ENCODE measurements at regions not wholly inside any gene's neighbourhood (a gene's known extent, or its start where the extent isn't known, plus 50 kb on each side); places are given as distances from the start of the nearest gene placed in this dataset.
"Not testable (repeated sequence)": the region's sequence is repeated elsewhere in the genome, so short reads cannot be mapped to it uniquely, and the experiment has no call there.

DNA sequence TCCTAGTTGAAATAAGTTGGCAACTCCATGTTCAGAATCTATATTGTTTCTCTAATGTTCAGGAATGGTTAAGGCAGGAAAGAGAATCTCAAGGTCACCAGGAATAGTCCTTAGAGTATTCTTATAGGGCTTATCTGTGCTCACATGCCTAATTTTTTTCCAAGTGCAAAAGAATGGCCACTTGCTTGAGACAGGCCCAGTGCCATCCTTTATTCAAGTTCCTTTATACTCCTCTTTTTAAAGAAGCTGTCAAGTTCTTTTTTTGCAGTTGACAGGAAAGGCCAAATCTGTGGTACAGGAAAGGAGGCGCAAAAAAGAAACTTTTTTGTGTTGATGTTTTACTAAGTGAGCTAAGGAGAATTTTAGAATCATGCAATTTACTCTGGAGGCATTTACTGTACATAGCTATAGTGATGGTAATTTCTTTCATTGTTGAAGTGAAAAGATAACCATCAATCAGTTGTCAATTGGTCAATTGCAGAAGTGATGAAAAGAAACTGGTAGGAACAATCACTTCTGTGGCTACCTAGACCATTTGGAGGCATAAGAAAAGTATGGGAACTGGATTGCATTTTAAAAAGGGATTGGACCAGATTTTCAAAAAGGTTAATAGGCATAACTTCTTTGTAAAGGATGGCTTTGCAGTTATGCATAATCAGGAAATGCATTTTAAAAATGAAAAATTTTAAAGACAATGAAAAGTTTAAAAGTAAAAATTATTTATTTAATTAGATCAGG, 102.5 kb upstream of the SOX2 start:
- no peak overlapping the region for H3K4me3 ChIP-seq (ENCODE audit: low read depth, low read length)
- H3K27me3 ChIP-seq (ENCODE audit: control insufficient read depth, insufficient read depth, low read length), result no peaks in the 10 kb centered on the region
- H3K27me3 Mint-ChIP-seq, result no peaks in the 10 kb centered on the region
- H3K36me3 Mint-ChIP-seq, result no peaks in the 10 kb centered on the region
- H3K9me3 ChIP-seq (ENCODE audit: control insufficient read depth in 2 of 2, low read length in 2 of 2), result no peaks in the 10 kb centered on the region
- no peak overlapping the region for H3K4me3 Mint-ChIP-seq
- no peak overlapping the region for H3K27ac Mint-ChIP-seq
- no peaks in the 10 kb centered on the region for H3K4me1 ChIP-seq (ENCODE audit: control insufficient read depth, insufficient read depth, low read length, poor library complexity, severe bottlenecking)
- ATAC-seq (ENCODE audit: low read depth in 2 of 2), result no peak
- no peaks in the 10 kb centered on the region for H3K36me3 ChIP-seq (ENCODE audit: control insufficient read depth, insufficient read depth, low read length)
- no peaks in the 10 kb centered on the region for H3K4me1 Mint-ChIP-seq
- no peak overlapping the region for H3K27ac ChIP-seq (ENCODE audit: insufficient read depth, low read length, poor library complexity, severe bottlenecking)
- DNase-seq, result no peak
- peaks cover 0 to 5% (median 0%) of the 10 kb centered on the region in 7 donors for H3K9me3 Mint-ChIP-seq

DNA sequence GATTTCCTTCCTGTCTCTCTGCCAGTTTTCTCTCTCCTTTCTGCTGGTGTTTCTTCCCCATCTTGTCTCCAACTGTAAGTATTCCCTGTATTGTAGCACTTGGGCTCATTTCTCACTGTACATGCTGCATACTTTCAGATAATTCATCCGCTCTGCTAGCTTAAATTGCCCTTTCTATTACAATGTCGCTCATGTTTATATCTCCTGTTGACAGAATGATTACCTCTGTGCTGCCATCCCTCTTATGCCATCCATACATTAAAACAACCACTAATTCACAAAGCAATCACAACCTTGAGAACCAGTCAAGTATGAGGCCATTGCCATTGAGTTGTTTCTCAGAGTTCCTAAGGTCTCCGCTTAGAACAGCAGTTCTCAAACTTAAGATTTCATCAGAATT, 107.5 kb upstream of the SOX2 start:
- H3K4me1 ChIP-seq (ENCODE audit: control insufficient read depth, insufficient read depth, low read length, poor library complexity, severe bottlenecking), result no peaks in the 10 kb centered on the region
- H3K27ac ChIP-seq (ENCODE audit: insufficient read depth, low read length, poor library complexity, severe bottlenecking), result no peak overlapping the region
- peaks cover 0 to 2% of the 10 kb centered on the region in 2 experiments for H3K9me3 ChIP-seq (ENCODE audit: control insufficient read depth in 2 of 2, low read length in 2 of 2)
- H3K36me3 Mint-ChIP-seq, result no peaks in the 10 kb centered on the region
- no peak overlapping the region for H3K4me3 Mint-ChIP-seq
- H3K27me3 ChIP-seq (ENCODE audit: control insufficient read depth, insufficient read depth, low read length), result no peaks in the 10 kb centered on the region
- no peaks in the 10 kb centered on the region for H3K36me3 ChIP-seq (ENCODE audit: control insufficient read depth, insufficient read depth, low read length)
- no peak overlapping the region for H3K27ac Mint-ChIP-seq
- no peak overlapping the region for H3K4me3 ChIP-seq (ENCODE audit: low read depth, low read length)
- ATAC-seq (ENCODE audit: low read depth in 2 of 2), result no peak
- peaks cover 0 to 12% (median 1%) of the 10 kb centered on the region in 7 donors for H3K9me3 Mint-ChIP-seq
- DNase-seq, result no peak
- no peaks in the 10 kb centered on the region for H3K4me1 Mint-ChIP-seq
- H3K27me3 Mint-ChIP-seq, result no peaks in the 10 kb centered on the region

DNA sequence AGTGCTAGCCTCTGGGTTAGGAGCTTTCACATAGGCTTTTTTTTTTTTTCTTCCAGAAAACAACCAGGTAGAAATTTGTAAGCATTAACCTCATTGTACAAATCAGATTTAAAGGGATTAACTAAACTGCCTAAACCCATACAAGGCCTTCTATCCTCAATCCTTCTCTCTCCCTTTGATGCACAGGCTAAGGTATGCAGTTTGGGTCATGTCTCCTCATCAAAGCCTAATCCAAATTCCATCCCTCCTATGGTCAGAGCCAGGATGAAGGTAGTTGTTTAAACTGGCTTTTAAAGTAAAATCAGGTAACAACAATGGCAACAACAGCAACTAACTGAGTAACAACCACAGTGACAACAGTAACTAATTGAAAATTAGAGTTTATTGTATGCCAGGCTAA, 115.6 kb upstream of the SOX2 start:
- Histone ChIP-seq H3K27ac (ENCODE audit: insufficient read depth, low read length, poor library complexity, severe bottlenecking) (no peak overlapping the region), H3K4me3 (ENCODE audit: low read depth, low read length) (no peak overlapping the region), H3K9me3 (ENCODE audit: control insufficient read depth in 2 of 2, low read length in 2 of 2) (peaks cover 0 to 2% of the 10 kb centered on the region in 2 experiments), H3K27me3 (ENCODE audit: control insufficient read depth, insufficient read depth, low read length) (no peaks in the 10 kb centered on the region), H3K36me3 (ENCODE audit: control insufficient read depth, insufficient read depth, low read length) (no peaks in the 10 kb centered on the region), H3K4me1 (ENCODE audit: control insufficient read depth, insufficient read depth, low read length, poor library complexity, severe bottlenecking) (no peaks in the 10 kb centered on the region)
- DNase-seq, result no peak
- H3K36me3 Mint-ChIP-seq, result no peaks in the 10 kb centered on the region
- no peak overlapping the region for H3K27ac Mint-ChIP-seq
- no peaks in the 10 kb centered on the region for H3K4me1 Mint-ChIP-seq
- H3K4me3 Mint-ChIP-seq, result no peak overlapping the region
- H3K27me3 Mint-ChIP-seq, result no peaks in the 10 kb centered on the region
- H3K9me3 Mint-ChIP-seq, result peaks cover 0 to 35% (median 9%) of the 10 kb centered on the region in 7 donors
- no peak for ATAC-seq (ENCODE audit: low read depth in 2 of 2)

DNA sequence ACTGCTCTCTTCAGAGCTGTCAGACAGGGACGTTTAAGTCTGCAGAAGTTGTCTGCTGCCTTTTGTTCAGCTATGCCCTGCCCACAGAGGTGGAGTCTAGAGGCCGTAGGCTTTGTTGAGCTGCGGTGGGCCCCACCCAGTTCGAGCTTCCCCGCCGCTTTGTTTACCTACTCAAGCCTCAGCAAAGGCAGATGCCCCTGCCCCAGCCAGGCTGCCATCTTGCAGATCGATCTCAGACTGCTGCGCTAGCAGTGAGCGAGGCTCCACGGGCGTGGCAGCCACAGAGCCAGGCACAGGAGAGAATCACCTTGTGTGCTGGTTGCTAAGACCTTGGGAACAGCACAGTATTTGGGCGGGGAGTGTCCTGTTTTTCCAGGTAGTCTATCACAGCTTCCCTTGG, 120.8 kb upstream of the SOX2 start:
- H3K27me3 Mint-ChIP-seq; H3K36me3 ChIP-seq (ENCODE audit: control insufficient read depth, insufficient read depth, low read length); DNase-seq; H3K4me3 Mint-ChIP-seq; ATAC-seq (ENCODE audit: low read depth in 2 of 2); H3K4me1 Mint-ChIP-seq; H3K4me3 ChIP-seq (ENCODE audit: low read depth, low read length); H3K4me1 ChIP-seq (ENCODE audit: control insufficient read depth, insufficient read depth, low read length, poor library complexity, severe bottlenecking); H3K27me3 ChIP-seq (ENCODE audit: control insufficient read depth, insufficient read depth, low read length); H3K9me3 ChIP-seq (ENCODE audit: control insufficient read depth in 2 of 2, low read length in 2 of 2); H3K36me3 Mint-ChIP-seq; H3K27ac Mint-ChIP-seq; H3K27ac ChIP-seq (ENCODE audit: insufficient read depth, low read length, poor library complexity, severe bottlenecking): not testable (repeated sequence)
- H3K9me3 Mint-ChIP-seq, result peaks cover 0 to 37% (median 8%) of the 10 kb centered on the region in 7 donors

DNA sequence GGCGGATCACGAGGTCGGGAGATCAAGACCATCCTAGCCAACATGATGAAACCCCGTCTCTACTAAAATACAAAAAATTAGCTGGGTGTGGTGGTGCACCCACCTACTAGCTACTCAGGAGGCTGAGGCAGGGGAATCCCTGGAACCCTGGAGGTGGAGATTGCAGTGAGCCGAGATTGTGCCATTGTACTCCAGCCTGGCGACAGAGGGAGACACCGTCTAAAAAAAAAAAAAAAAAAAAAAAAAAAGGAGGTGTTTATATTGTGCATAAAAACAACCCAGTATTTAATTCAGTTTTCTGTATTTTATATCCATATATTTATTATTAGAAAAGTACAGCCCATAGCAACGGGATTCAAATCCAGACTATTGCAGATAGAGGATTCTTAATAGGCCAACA, 129.1 kb upstream of the SOX2 start:
- ATAC-seq (ENCODE audit: low read depth in 2 of 2) (no peak), DNase-seq (no peak)
- no peak overlapping the region for H3K4me3 ChIP-seq (ENCODE audit: low read depth, low read length)
- no peak overlapping the region for H3K4me3 Mint-ChIP-seq
- H3K9me3 Mint-ChIP-seq, result peaks cover 0 to 24% (median 7%) of the 10 kb centered on the region in 7 donors
- H3K27me3 Mint-ChIP-seq, result no peaks in the 10 kb centered on the region
- no peaks in the 10 kb centered on the region for H3K27me3 ChIP-seq (ENCODE audit: control insufficient read depth, insufficient read depth, low read length)
- H3K4me1 Mint-ChIP-seq, result no peaks in the 10 kb centered on the region
- H3K27ac Mint-ChIP-seq, result no peak overlapping the region
- H3K36me3 ChIP-seq (ENCODE audit: control insufficient read depth, insufficient read depth, low read length), result no peaks in the 10 kb centered on the region
- no peaks in the 10 kb centered on the region for H3K4me1 ChIP-seq (ENCODE audit: control insufficient read depth, insufficient read depth, low read length, poor library complexity, severe bottlenecking)
- H3K9me3 ChIP-seq (ENCODE audit: control insufficient read depth in 2 of 2, low read length in 2 of 2), result no peaks in the 10 kb centered on the region
- H3K36me3 Mint-ChIP-seq, result no peaks in the 10 kb centered on the region
- H3K27ac ChIP-seq (ENCODE audit: insufficient read depth, low read length, poor library complexity, severe bottlenecking), result no peak overlapping the region

DNA sequence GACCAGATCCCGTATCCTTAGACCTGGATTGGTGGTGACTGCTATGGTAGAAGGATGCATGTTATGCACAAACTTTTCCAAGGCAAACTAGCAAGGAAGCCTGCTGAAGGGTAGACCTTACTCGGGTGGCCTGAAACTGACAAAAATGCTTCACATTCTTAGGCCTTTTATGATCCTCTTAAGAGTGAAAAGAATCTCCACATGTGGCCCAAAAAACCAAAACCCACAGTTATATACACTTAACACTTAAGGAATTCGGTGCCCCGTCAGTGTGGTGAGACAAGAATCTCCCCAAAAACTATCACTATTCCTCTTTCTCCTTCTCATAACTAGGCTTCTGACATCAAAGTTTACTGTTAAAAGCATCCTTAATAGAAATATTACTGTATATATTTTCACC, 130.1 kb upstream of the SOX2 start:
- Mint-ChIP-seq H3K4me1 (no peaks in the 10 kb centered on the region), H3K36me3 (no peaks in the 10 kb centered on the region), H3K4me3 (no peak overlapping the region), H3K27ac (no peak overlapping the region), H3K9me3 (peaks cover 0 to 19% (median 5%) of the 10 kb centered on the region in 7 donors), H3K27me3 (no peaks in the 10 kb centered on the region)
- Histone ChIP-seq H3K4me1 (ENCODE audit: control insufficient read depth, insufficient read depth, low read length, poor library complexity, severe bottlenecking) (no peaks in the 10 kb centered on the region), H3K4me3 (ENCODE audit: low read depth, low read length) (no peak overlapping the region), H3K27ac (ENCODE audit: insufficient read depth, low read length, poor library complexity, severe bottlenecking) (no peak overlapping the region), H3K27me3 (ENCODE audit: control insufficient read depth, insufficient read depth, low read length) (no peaks in the 10 kb centered on the region), H3K36me3 (ENCODE audit: control insufficient read depth, insufficient read depth, low read length) (no peaks in the 10 kb centered on the region), H3K9me3 (ENCODE audit: control insufficient read depth in 2 of 2, low read length in 2 of 2) (no peaks in the 10 kb centered on the region)
- no peak for DNase-seq
- no peak for ATAC-seq (ENCODE audit: low read depth in 2 of 2)

DNA sequence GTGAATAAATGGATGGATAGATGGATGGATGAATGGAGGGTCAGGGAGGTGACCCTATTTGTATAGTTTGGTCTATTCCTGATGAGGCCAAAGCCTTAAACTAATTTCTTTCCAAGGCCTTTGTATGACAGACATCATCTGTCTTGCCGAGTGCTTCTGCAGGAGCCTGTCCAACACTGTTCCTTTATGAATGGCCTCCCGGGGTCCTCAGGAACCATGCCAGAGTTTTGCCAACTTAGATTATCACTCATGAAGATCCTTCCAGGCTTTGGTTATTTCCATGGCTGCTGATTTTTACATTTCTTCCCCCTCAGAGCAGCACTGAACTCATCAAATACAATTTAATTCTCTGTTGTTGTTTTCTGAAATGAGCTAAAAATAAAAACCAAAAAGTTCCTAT, 133.0 kb upstream of the SOX2 start:
- no peak for DNase-seq
- no peaks in the 10 kb centered on the region for H3K36me3 Mint-ChIP-seq
- Histone ChIP-seq H3K27me3 (ENCODE audit: control insufficient read depth, insufficient read depth, low read length) (no peaks in the 10 kb centered on the region), H3K27ac (ENCODE audit: insufficient read depth, low read length, poor library complexity, severe bottlenecking) (no peak overlapping the region), H3K4me3 (ENCODE audit: low read depth, low read length) (no peak overlapping the region), H3K4me1 (ENCODE audit: control insufficient read depth, insufficient read depth, low read length, poor library complexity, severe bottlenecking) (no peaks in the 10 kb centered on the region), H3K9me3 (ENCODE audit: control insufficient read depth in 2 of 2, low read length in 2 of 2) (no peaks in the 10 kb centered on the region), H3K36me3 (ENCODE audit: control insufficient read depth, insufficient read depth, low read length) (no peaks in the 10 kb centered on the region)
- no peak overlapping the region for H3K4me3 Mint-ChIP-seq
- no peaks in the 10 kb centered on the region for H3K27me3 Mint-ChIP-seq
- no peak overlapping the region for H3K27ac Mint-ChIP-seq
- no peak for ATAC-seq (ENCODE audit: low read depth in 2 of 2)
- H3K4me1 Mint-ChIP-seq, result no peaks in the 10 kb centered on the region
- peaks cover 0 to 15% (median 3%) of the 10 kb centered on the region in 7 donors for H3K9me3 Mint-ChIP-seq

DNA sequence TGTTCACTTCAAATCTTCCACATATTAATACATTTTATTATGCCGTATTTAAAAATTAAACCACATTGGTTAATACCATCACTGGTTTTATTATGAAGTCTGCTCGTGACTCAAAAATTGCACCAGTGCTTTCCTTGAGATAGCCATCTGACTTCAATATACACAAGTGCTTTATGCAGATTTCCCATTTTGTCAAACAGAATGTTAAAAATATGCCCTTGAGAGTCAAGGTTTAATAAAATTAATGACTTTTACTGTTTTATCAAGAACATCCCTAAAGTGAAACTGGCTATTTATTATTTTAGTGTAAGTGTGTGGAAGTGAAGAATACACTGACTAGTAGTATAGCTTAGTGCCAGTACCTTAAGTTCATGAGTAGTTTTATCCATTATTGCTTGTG, 139.3 kb upstream of the SOX2 start:
- Mint-ChIP-seq H3K4me1 (no peaks in the 10 kb centered on the region), H3K27me3 (no peaks in the 10 kb centered on the region), H3K9me3 (peaks cover 0 to 9% (median 0%) of the 10 kb centered on the region in 7 donors), H3K27ac (no peak overlapping the region), H3K36me3 (no peaks in the 10 kb centered on the region), H3K4me3 (no peak overlapping the region)
- no peaks in the 10 kb centered on the region for H3K4me1 ChIP-seq (ENCODE audit: control insufficient read depth, insufficient read depth, low read length, poor library complexity, severe bottlenecking)
- no peak overlapping the region for H3K4me3 ChIP-seq (ENCODE audit: low read depth, low read length)
- no peaks in the 10 kb centered on the region for H3K27me3 ChIP-seq (ENCODE audit: control insufficient read depth, insufficient read depth, low read length)
- no peak for DNase-seq
- H3K27ac ChIP-seq (ENCODE audit: insufficient read depth, low read length, poor library complexity, severe bottlenecking), result no peak overlapping the region
- H3K9me3 ChIP-seq (ENCODE audit: control insufficient read depth in 2 of 2, low read length in 2 of 2), result no peaks in the 10 kb centered on the region
- no peak for ATAC-seq (ENCODE audit: low read depth in 2 of 2)
- H3K36me3 ChIP-seq (ENCODE audit: control insufficient read depth, insufficient read depth, low read length), result no peaks in the 10 kb centered on the region

Measured in CD4-positive, CD25-positive, alpha-beta regulatory T cell (primary cell).